ENCODE measurements at regions not wholly inside any gene's neighbourhood (a gene's known extent, or its start where the extent isn't known, plus 50 kb on each side); places are given as distances from the start of the nearest gene placed in this dataset.
"Not testable (repeated sequence)": the region's sequence is repeated elsewhere in the genome, so short reads cannot be mapped to it uniquely, and the experiment has no call there.

DNA sequence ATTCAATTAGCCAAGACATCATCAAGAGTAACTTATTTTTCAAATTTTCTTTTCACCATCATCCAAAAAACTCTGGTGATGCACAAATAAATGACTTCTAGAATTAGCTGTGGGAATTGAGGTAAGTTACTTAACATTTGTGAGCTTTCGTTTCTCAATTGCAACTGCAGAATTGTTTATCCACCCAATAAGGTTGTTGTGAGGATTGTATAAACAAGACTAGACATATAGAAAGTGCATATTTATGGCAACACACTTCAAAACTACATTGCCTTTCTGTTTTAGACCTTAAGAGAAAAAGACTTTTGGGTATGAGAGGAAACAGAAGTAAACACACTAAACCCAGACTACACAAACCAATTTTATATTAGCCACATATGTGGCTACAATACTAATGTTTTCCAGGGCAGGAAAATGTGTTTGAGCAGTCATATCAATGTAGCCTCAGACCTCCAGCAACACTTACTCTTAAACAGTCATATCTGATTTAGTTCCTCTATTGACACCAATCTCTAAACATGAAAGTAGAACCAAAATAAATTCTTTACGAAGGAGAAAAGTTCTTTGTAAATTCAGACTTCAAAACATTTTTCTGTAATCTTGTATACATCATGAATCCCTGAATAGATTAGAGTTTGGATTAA lies 488.0 kb upstream of the CYLC2 start:
- no peak for DNase-seq (ENCODE audit: low read depth, low spot score)

DNA sequence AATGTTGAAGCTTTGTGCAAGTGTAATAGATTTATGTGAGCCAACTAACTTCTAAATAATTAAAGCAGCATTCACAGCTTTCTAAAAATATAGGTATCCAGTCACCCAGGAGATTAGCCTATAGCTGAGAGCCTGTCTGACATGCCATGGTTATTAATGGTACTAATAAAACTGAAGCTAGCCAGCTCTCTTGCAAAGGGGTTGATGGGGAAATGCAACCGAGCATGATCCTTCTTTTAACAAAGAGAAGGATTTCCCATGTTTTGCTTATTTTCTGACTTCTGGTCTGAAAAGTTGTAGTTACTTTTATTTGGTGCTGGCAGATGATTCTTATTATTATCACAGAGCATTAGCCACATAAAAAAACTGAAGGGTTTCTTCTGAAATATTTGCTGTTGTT lies 488.7 kb upstream of the CYLC2 start:
- DNase-seq (ENCODE audit: low read depth, low spot score): no peak

DNA sequence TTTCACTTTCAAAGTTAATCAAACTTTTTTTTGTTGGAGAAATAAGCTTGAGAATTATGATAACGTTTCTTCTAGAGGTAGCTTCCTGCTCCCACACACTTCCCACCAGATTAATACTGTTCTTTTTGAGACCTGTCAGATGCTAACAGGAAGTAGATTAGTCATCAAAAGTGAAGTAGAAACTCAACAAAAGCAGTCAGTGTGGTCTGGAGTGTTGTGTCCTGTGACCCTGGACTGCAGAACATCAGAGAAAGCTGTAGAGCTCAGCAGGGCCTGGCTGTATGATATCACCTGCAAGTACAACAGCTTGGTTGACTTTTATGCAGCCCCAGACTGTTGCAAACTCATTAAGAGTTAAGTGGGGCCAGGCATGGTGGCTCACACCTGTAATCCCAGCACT lies 495.7 kb upstream of the CYLC2 start:
- DNase-seq (ENCODE audit: low read depth, low spot score): no peak

DNA sequence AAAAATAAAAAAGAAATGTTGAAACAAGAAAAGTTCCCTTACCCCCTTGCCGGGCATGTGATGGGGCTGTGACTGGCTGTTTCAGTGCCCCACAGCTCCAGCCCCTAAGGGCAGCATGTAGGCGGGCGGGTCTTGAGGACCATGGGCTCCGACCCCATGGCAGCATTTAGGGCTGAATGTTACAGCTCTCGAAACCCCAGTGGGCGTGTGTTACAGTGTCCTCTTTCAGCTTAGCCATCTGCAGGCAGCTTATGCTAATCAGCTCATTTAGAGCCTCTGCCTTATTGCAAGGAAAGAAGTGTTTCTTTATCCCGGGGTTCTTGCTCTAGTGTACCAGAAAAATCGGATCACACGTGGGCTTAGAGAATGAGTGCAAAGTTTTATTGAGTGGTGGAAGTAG lies 497.4 kb upstream of the CYLC2 start:
- DNase-seq (ENCODE audit: low read depth, low spot score): no peak

DNA sequence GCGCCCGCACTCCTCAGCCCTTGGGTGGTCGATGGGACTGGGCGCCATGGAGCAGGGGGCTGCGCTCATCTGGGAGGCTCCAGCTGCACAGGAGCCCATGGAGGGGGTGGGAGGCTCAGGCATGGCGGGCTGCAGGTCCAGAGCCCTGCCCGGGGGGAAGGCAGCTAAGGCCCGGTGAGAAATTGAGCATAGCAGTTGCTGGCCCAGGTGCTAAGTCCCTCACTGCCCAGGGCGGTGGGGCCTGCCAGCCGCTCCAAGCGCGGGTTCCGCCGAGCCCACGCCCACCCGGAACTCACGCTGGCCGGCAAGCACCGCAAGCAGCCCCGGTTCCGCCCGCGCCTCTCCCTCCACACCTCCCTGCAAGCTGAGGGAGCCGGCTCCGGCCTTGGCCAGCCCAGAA lies 508.2 kb upstream of the CYLC2 start:
- DNase-seq (ENCODE audit: low read depth, low spot score): not testable (repeated sequence)

DNA sequence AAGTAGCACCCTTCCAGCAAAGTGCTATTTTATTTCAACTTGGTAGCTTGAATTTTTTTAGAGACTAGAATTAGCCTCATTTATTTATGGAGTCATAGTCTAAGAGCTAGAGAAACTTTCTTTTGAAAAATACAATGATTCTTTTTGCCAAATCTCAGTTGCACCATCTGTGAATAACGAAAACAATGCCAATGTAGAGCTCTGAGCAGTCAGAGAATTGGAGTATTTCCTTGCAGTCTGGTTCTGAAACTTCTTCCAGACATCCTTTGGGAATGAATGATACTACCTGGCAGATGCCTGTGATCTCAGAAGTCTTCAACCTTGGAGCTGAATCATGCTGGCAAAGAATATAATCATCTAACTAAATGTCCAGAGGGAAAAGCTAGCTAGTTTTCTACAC lies 511.5 kb upstream of the CYLC2 start:
- no peak for DNase-seq (ENCODE audit: low read depth, low spot score)

DNA sequence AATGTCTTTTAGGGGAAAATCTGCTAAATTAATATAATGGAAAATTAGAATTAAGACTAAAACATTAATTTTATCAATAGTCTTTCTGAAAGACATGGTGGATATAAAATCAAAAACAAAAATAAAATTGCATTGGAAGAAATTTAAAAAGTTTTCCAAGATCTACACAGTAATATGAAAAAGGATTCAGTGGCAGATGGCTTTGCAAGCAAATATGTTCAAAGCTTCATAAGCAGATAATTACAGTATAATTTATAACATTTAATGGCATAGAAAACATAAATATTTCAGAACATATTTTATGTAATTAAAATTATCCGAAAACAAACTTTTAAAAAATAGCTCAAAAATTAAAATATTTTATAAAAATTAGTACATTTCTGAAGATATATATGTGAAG lies 512.4 kb upstream of the CYLC2 start:
- DNase-seq (ENCODE audit: low read depth, low spot score): no peak

DNA sequence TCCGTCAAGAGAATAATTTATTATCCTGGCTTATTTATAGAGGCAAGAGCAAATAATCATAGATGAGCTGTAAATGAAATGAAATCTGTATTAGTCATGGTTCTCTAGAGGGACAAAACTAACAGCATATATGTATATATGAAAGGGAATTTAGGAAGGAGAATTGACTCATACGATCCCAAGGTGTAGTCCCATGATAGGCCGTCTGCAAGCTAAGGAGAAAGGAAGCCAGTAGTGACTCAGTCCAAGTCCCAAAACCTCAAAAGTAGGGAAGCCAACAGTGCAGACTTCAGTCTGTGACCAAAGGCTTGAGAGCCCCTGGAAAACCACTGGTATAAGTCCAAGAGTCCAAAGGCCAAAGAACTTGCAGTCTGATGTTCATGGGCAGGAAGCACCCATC lies 515.9 kb upstream of the CYLC2 start:
- DNase-seq (ENCODE audit: low read depth, low spot score): no peak

DNA sequence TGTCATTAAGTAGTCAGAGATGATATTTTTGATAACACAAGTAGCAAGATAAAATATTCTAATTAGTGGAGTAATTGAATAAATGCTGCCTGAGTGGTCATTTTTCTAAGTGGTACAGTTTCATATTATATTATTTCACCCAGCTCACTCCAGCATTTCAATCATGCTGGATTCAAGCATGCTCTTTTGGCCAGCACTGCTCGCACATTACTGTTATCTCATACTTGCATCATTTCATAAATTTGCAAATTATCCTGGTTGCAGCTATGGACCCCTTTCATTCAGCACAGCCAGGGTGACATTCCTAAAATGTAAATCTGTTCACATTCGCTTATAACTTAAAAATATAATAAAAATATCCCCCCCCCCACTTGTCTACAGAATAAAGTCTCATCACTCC lies 520.8 kb upstream of the CYLC2 start:
- DNase-seq (ENCODE audit: low read depth, low spot score): no peak

DNA sequence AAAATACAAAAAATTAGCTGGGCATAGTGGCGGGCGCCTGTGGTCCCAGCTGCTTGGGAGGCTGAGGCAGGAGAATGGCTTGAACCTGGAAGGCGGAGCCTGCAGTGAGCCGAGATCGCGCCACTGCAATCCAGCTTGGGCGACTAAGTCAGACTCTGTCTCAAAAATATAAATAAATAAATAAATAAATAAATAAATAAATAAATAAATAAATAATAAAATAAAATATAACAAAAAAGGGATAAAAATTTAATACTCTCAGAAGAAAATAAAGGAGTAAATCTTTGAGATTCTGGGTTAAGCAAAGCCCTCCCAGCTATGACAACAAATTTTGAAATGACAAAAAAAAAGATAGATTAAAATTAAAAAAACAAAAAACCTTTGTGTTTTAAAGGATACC lies 525.7 kb upstream of the CYLC2 start:
- DNase-seq (ENCODE audit: low read depth, low spot score): not testable (repeated sequence)

DNA sequence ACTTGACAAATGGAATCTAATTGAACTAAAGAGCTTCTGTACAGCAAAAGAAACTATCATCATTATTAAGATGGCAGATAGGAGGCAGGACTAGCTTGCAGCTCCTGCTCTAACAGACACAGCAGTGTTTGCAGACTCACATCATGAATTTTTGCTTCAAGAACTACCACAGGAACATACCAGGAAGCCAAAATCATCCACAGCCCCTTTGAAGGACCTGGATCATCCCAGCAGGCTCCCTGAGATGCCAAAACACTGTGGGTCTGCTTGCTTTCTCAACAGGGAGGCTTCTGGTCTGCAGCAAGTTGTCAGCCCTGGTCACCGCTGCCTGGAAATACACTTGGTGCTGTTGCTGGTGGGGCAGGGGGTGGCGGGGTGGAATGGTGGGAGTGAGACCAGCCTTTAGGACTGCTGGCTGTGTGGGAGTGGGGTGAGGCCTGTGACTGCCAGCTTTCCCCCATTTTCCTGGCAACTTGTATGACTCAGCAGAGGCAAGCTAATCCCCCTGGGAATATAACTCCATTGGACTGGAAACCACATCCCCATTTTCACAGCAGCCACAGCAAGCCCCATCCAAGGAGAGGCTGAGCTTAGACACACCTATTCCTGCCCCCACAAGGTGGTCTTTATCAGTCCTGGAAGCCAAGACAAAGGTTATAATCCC lies 533.8 kb upstream of the CYLC2 start:
- no peak for DNase-seq (ENCODE audit: low read depth, low spot score)

DNA sequence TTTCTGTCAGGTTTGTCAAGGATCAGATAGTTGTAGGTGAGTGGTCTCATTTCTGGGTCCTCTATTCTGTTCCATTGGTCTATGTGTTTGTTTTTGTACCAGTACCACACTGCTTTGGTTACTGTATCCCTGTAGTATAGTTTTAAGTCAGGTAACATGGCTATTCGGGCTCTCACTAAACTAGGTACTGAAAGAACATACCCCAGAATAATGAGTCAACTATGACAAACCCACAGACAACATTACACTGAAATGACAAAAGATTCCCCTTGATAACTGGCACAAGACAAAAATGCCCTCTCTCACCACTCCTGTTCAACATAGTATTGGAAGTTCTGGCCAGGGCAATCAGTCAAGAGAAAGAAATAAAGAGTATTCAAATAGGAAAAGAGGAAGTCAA lies 535.3 kb upstream of the CYLC2 start:
- DNase-seq (ENCODE audit: low read depth, low spot score): no peak

DNA sequence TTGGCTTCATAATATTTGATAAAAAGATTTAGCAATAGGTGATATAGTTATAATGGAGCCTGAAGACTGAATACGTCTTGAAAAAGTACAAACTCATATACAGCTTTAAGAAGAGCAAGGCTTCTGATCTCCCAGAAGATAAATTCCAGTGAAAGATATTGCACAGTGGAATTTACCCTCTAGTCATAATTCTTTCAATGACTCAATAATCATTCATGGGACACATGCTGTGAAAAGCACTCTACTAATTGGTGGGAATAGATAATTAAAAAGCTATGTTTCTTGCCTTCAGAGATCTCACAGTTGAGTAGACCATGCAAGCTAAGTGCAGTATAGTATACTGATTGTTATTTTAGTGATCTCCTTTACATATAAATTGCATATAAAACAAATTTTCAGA lies 538.6 kb upstream of the CYLC2 start:
- DNase-seq (ENCODE audit: low read depth, low spot score): no peak

DNA sequence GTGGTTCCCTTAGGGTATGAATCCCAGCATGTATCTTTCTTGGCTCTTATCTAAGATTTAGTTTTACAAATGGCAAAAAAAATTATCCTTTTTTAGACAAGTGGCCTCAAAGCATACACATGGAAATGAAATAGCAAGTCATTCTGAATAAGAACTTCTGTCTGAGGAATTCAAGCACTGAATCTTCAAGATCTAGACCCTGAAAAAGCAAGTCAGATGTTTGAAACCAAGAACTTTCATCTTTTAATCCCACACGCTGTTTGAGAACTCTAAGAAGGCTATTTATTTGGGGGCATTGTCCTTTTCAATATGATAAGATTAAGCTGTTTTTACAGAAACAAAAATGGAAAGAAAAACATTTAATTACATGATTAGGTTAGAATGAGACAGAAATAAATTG lies 549.2 kb upstream of the CYLC2 start:
- DNase-seq (ENCODE audit: low read depth, low spot score): no peak

DNA sequence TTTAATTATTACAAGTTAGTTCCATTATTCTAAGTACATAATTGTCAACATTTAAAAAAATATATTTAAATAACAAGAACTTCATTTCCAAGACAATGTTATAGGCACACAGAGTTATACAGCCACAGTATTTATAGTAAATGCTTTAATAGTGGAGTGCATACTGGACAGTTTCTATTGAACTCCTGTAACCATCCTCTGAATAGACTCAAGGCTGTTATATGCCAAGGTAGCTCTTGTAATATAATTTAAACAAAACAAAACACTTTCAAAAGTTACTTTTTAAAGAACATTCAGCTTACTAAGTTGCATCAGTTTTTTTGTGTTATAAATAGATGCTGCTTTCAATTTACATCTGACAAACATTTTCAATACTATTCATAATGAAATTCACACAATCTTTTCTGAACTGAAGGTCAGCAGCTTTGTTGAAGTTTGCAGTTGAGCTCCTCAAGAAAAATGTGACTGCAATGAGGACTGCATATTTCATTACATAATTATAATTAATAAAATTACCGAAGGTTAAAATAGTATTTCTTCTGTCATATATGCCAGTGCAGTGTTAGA lies 549.9 kb upstream of the CYLC2 start:
- no peak for DNase-seq (ENCODE audit: low read depth, low spot score)

DNA sequence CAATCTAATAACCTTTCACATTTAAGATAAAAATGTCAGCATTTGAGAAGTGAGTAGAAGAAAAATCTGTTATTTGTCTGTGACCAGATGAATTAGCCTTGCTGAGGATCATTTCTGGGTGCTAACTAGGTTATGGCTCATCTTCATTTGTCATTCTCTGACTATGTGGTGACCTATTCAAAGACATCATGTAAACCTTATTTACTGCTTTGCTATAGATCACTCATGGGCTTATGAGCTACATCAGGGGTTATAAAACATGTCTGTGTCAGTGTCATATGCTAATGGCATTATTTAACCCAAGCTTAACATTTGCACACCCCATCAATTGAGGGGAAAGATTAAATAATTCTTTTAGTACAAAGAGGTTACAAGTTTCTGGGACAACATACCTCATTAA lies 555.5 kb upstream of the CYLC2 start:
- no peak for DNase-seq (ENCODE audit: low read depth, low spot score)

DNA sequence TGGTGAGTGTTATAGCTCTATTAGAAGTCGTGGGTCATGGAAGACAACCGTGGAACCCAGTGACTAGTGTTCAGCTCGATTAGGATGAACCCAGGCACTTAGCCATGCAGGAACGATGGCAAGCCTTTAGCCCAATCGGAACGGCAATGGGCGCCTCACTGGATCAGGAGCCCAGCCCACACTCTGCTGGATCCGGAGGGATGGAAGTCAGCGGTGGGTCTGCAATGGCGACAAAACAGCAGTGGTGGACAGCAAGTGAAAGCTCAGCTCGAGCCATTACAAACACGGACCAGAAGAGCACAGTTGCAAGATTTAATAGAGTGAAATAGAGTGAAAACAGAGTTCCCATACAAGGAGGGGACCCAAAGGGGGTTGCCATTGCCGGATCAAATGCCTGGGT lies 558.5 kb upstream of the CYLC2 start:
- DNase-seq (ENCODE audit: low read depth, low spot score): not testable (repeated sequence)

DNA sequence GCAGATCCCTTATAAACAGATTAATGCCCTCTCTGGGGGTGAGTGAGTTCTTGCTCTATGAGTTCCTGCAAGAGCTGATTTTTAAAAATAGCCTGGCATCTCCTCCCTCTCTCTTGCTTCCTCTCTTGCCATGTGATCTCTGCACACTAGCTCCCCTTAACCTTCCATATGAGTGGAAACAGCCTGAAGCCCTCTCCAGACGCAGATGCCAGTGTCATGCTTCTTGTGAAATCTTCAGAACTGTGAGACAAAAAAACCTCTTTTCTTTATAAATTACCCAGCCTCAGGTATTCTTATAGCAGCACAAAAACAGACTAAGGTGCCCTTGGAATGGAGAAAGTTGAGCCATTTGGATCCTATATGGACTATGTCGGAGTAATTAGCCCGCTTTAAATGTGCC lies 559.7 kb upstream of the CYLC2 start:
- DNase-seq (ENCODE audit: low read depth, low spot score): no peak

DNA sequence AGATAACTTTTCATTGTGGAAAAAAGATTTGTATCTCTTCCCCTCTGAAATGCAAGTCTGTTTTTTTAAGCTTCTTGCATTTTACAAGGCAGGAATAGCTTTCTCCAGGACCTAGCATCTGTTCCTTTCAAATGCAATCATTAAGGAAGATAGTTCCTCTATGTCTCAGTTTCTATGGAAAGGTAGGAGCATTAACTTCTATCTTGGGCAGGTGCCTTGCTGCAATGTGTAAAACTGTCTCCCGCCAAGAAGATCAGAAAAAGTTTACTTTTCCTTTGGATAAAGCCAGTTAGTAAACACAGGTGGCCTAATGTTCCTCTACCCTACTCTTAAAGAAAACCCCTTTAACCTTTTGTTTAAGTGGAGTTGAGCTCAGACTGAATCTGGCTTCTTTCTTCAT lies 560.6 kb upstream of the CYLC2 start:
- no peak for DNase-seq (ENCODE audit: low read depth, low spot score)

DNA sequence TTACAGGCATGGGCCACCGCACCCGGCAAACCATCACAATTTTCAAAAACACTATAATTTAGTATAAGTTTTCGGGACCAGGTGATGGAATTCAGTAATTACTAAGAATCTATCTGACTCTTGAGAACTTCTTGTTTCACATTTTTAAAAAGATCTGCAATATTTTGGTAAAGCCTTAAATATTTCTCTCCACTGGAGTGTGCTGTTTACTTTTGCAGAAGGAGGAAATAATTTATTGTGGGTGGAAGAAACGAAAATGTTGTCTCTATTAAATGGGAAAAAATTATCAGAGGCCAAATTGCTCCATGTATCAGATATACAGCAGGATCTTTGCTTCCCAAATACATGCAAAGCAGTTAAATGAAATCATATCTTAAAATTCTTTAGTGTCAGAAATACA lies 566.8 kb upstream of the CYLC2 start:
- DNase-seq (ENCODE audit: low read depth, low spot score): no peak

DNA sequence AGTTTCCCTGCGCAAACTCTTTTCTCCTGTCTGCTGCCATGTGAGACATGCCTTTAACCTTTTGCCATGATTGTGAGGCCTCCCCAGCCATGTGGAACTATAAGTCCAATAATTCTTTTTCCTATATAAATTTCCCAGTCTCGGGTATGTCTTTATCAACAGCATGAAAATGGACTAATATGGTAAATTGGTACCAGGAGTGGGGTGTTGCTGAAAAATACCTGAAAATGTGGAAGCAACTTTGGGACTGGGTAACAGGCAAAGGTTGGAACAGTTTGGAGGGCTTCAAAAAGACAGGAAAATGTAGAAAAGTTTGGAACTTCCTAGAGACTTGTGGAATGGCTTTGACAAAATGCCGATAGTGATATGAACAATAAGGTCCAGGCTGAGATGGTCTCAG lies 578.9 kb upstream of the CYLC2 start:
- DNase-seq (ENCODE audit: low read depth, low spot score): not testable (repeated sequence)

DNA sequence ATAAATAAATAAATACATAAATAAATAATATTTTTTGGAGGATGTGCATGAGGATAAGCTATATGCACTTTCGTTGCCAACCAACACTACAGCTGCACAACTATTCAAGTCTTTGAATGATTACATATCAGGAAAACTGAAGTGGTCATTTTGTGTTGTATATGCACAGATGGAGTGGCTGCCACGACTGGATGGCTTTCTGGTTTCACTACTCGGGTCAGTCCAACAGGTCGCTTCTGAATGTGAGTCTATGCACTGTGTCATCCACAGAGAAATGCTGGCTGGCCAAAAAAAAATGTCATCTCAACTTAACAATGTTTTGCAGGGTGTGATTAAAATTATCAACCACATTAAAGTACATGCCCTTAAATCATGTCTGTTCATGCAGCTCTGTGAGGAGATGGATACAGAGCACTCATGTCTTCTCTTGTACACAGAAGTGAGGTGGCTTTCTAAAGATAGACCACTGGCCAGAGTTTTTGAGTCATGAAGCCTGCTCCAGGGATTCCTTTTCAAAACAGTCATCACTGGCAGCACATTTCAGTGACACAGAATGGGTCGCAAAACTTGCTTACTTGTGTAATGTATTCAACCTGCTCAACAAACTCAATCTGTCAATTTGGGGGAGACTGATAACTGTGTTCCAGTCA lies 589.8 kb upstream of the CYLC2 start:
- no peak for DNase-seq (ENCODE audit: low read depth, low spot score)

DNA sequence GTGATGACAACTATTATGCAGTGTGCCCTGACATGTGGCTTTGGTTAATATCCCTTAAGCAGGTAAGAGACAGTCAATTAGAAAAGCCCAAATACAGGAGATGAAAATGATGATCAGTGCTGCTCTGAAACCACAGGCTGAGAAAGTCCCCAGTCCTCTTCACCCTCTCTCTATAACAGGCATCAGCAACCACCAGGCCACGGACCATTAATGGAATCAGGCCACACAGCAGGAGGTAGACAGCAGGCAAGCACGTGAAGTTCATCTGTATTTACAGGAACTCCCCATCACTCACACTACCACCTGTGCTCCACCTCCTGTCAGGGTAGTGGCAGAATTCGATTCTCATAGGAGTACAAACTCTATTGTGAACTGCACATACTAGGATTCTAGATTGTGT lies 591.6 kb upstream of the CYLC2 start:
- no peak for DNase-seq (ENCODE audit: low read depth, low spot score)

Data from smooth muscle cell of the brain vasculature (primary cell).